ENCODE measurements at regions not wholly inside any gene's neighbourhood (a gene's known extent, or its start where the extent isn't known, plus 50 kb on each side); places are given as distances from the start of the nearest gene placed in this dataset.

GRCh38 chr1:101548376-101548775 is 311.6 kb downstream of the S1PR1 start:
- TF ChIP-seq CTCF (conservative IDR thresholded peaks at IDR 0.05; ENCODE audit: low read depth, low read length) (no peak), EZH2 (IDR thresholded peaks at IDR 0.05; ENCODE audit: borderline replicate concordance, low read depth, low read length, poor library complexity, severe bottlenecking) (no peak)
